ENCODE measurements at regions not wholly inside any gene's neighbourhood (a gene's known extent, or its start where the extent isn't known, plus 50 kb on each side); places are given as distances from the start of the nearest gene placed in this dataset.

- H3F3A ChIP-seq (replicated peaks; ENCODE audit: insufficient read depth): no peaks in the 10 kb centered on the region
- no peak overlapping the region for H3K9ac ChIP-seq
- H2AFZ ChIP-seq (ENCODE audit: low read depth): no peak overlapping the region
- H3K27me3 ChIP-seq (ENCODE audit: insufficient read depth): no peaks in the 10 kb centered on the region
- no peaks in the 10 kb centered on the region for H3K9me2 ChIP-seq
- H3K4me2 ChIP-seq: no peak overlapping the region
- no peaks in the 10 kb centered on the region for H3K9me3 ChIP-seq
- POLR2A ChIA-PET: no interaction called here
- no peaks in the 10 kb centered on the region for H3K79me2 ChIP-seq (ENCODE audit: insufficient read depth)
- peak; percentile 56 for DNase-seq
- CTCF ChIA-PET: interaction anchor here (2.3 kb wide), 1 partner anchor 278 kb away, joined by 7 read pairs; no protein-coding TSS in a partner anchor
- no peak overlapping the region for H3K4me3 ChIP-seq (ENCODE audit: low read depth in 2 of 2, low read length in 1 of 2)
- H4K20me1 ChIP-seq (ENCODE audit: insufficient read depth): no peaks in the 10 kb centered on the region
- H3K36me3 ChIP-seq (replicated peaks in 1 of 2; ENCODE audit: control insufficient read depth in 1 of 2, insufficient read depth in 2 of 2, low read length in 1 of 2): no peaks in the 10 kb centered on the region
- peak overlapping the region in 1 of 2 experiments; percentile 51; a peak in 2 of 4 replicates for H3K27ac ChIP-seq (ENCODE audit: low read depth in 2 of 2, low read length in 1 of 2)
- TF ChIP-seq PBX3 (IDR thresholded peaks at IDR 0.05): no peak
- peak; percentile 66 for TF ChIP-seq GATA2 (CRISPR knock-in tag; IDR thresholded peaks at IDR 0.05)
- no peak for TF ChIP-seq TAF1 (IDR thresholded peaks at IDR 0.05; ENCODE audit: borderline replicate concordance, low read depth, low read length)
- TF ChIP-seq TEAD4 (IDR thresholded peaks at IDR 0.05; ENCODE audit: borderline replicate concordance, insufficient read depth): no peak
- no peak; the same call in 1 of the 2 replicates for TF ChIP-seq RAD21 (IDR thresholded peaks at IDR 0.05; ENCODE audit: low read length)
- no peak for TF ChIP-seq ELF1 (IDR thresholded peaks at IDR 0.05)
- TF ChIP-seq EP300 (IDR thresholded peaks at IDR 0.05; ENCODE audit: borderline replicate concordance in 1 of 2, low read depth in 1 of 2, low read length in 1 of 2): peak in 1 of 2 experiments; percentile 52; a peak in 1 of 4 replicates
- H3K4me1 ChIP-seq (ENCODE audit: control insufficient read depth in 1 of 2, insufficient read depth in 2 of 2, low read depth in 1 of 2, low read length in 1 of 2): peaks cover 6 to 12% of the 10 kb centered on the region in 2 experiments; a peak in 2 of 4 replicates
These were observed 108.0 kb downstream of the CHIC2 start for GRCh38 chr4:53956454-53956853.

GRCh38 chr4:53956053-53956452, 108.4 kb downstream of the CHIC2 start:
- no peaks in the 10 kb centered on the region for H3K27me3 ChIP-seq (ENCODE audit: insufficient read depth)
- 67% methylated on average over 4 of the region's 5 CpGs for WGBS (ENCODE audit: low lambda C conversion rate)
- CTCF ChIA-PET: interaction anchor here (2.3 kb wide), 1 partner anchor 278 kb away, joined by 7 read pairs; no protein-coding TSS in a partner anchor
- TF ChIP-seq PBX3 (IDR thresholded peaks at IDR 0.05): no peak
- TF ChIP-seq POLR2AphosphoS5 (IDR thresholded peaks at IDR 0.05; ENCODE audit: low read depth, low read length): no peak
- no peak for TF ChIP-seq FOXJ3 (CRISPR knock-in tag; IDR thresholded peaks at IDR 0.05)
- TF ChIP-seq, protein P1, sequence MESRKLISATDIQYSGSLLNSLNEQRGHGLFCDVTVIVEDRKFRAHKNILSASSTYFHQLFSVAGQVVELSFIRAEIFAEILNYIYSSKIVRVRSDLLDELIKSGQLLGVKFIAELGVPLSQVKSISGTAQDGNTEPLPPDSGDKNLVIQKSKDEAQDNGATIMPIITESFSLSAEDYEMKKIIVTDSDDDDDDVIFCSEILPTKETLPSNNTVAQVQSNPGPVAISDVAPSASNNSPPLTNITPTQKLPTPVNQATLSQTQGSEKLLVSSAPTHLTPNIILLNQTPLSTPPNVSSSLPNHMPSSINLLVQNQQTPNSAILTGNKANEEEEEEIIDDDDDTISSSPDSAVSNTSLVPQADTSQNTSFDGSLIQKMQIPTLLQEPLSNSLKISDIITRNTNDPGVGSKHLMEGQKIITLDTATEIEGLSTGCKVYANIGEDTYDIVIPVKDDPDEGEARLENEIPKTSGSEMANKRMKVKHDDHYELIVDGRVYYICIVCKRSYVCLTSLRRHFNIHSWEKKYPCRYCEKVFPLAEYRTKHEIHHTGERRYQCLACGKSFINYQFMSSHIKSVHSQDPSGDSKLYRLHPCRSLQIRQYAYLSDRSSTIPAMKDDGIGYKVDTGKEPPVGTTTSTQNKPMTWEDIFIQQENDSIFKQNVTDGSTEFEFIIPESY (IDR thresholded peaks at IDR 0.05; ENCODE audit: borderline replicate concordance, low read depth): no peak
- no peak for TF ChIP-seq SMC3 (IDR thresholded peaks at IDR 0.05; ENCODE audit: low read depth, low read length)
- no peak for TF ChIP-seq MXI1 (IDR thresholded peaks at IDR 0.05; ENCODE audit: low read depth, low read length)
- TF ChIP-seq IRF3 (IDR thresholded peaks at IDR 0.05; ENCODE audit: low read depth, low read length): no peak
- TF ChIP-seq, protein P2, sequence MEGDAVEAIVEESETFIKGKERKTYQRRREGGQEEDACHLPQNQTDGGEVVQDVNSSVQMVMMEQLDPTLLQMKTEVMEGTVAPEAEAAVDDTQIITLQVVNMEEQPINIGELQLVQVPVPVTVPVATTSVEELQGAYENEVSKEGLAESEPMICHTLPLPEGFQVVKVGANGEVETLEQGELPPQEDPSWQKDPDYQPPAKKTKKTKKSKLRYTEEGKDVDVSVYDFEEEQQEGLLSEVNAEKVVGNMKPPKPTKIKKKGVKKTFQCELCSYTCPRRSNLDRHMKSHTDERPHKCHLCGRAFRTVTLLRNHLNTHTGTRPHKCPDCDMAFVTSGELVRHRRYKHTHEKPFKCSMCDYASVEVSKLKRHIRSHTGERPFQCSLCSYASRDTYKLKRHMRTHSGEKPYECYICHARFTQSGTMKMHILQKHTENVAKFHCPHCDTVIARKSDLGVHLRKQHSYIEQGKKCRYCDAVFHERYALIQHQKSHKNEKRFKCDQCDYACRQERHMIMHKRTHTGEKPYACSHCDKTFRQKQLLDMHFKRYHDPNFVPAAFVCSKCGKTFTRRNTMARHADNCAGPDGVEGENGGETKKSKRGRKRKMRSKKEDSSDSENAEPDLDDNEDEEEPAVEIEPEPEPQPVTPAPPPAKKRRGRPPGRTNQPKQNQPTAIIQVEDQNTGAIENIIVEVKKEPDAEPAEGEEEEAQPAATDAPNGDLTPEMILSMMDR (IDR thresholded peaks at IDR 0.05): no peak
- no peak for TF ChIP-seq REST (IDR thresholded peaks at IDR 0.05; ENCODE audit: low read depth, low read length)
- TF ChIP-seq JUND (IDR thresholded peaks at IDR 0.05): no peak
- TF ChIP-seq GATA2 (CRISPR knock-in tag; IDR thresholded peaks at IDR 0.05): no peak
- no peak for TF ChIP-seq ELF1 (IDR thresholded peaks at IDR 0.05)

More at GRCh38 chr4:53956053-53956452, 108.4 kb downstream of the CHIC2 start:
- Histone ChIP-seq H3K9me2 (no peaks in the 10 kb centered on the region), H3K9me3 (no peaks in the 10 kb centered on the region), H3K9ac (no peak overlapping the region), H3K4me2 (no peak overlapping the region), H3K27ac (ENCODE audit: low read depth in 2 of 2, low read length in 1 of 2) (peak overlapping the region in 1 of 2 experiments; percentile 51; a peak in 1 of 4 replicates), H2AFZ (ENCODE audit: low read depth) (no peak overlapping the region), H3K79me2 (ENCODE audit: insufficient read depth) (no peaks in the 10 kb centered on the region), H4K20me1 (ENCODE audit: insufficient read depth) (no peaks in the 10 kb centered on the region), H3F3A (replicated peaks; ENCODE audit: insufficient read depth) (no peaks in the 10 kb centered on the region), H3K4me3 (ENCODE audit: low read depth in 2 of 2, low read length in 1 of 2) (no peak overlapping the region), H3K4me1 (ENCODE audit: control insufficient read depth in 1 of 2, insufficient read depth in 2 of 2, low read depth in 1 of 2, low read length in 1 of 2) (peaks cover 2 to 12% of the 10 kb centered on the region in 2 experiments; a peak in 2 of 4 replicates), H3K36me3 (replicated peaks in 1 of 2; ENCODE audit: control insufficient read depth in 1 of 2, insufficient read depth in 2 of 2, low read length in 1 of 2) (no peaks in the 10 kb centered on the region)
- POLR2A ChIA-PET: no interaction called here
- DNase-seq: no peak
